Mesenchymal stem cell (in vitro differentiated cells and primary cell): ENCODE measurements at regions not wholly inside any gene's neighbourhood (a gene's known extent, or its start where the extent isn't known, plus 50 kb on each side); places are given as distances from the start of the nearest gene placed in this dataset.

Experiments
- DNase-seq: peaks from one replicate; pipeline ENCODE4 v3.0.0-alpha.2; 2013
- H2AFZ ChIP-seq: one replicate; pipeline ENCODE4 v1.6.1; 2013; ENCODE audit warnings: low read depth, mild to moderate bottlenecking, control low read depth, inconsistent platforms, low read length, moderate library complexity
- H2AK5ac ChIP-seq: 2 replicates; pipeline ENCODE4 v1.6.1; 2013; ENCODE audit warnings: low read length, moderate library complexity, mild to moderate bottlenecking, inconsistent platforms; ENCODE audit not compliant: severe bottlenecking
- H2BK120ac ChIP-seq: one replicate; pipeline ENCODE4 v1.6.1; 2013; ENCODE audit warnings: low read depth, mild to moderate bottlenecking, inconsistent platforms, low read length, moderate library complexity
- H2BK12ac ChIP-seq, 2 experiments: one replicate each; pipeline ENCODE4 v1.6.1; 2013; ENCODE audit warnings: inconsistent platforms in 2 of 2, low read length in 2 of 2, mild to moderate bottlenecking in 2 of 2, moderate library complexity in 2 of 2, control low read depth in 1 of 2
- H2BK15ac ChIP-seq: one replicate; pipeline ENCODE4 v1.6.1; 2013; ENCODE audit warnings: mild to moderate bottlenecking, low read depth, inconsistent platforms; ENCODE audit not compliant: poor library complexity, severe bottlenecking
- H2BK5ac ChIP-seq: 2 replicates; pipeline ENCODE4 v1.6.1; 2013; ENCODE audit warnings: low read depth, mild to moderate bottlenecking, low read length, control low read depth, inconsistent platforms; ENCODE audit not compliant: poor library complexity, severe bottlenecking
- H3K14ac ChIP-seq, 2 experiments: one replicate each; pipeline ENCODE4 v1.6.1; 2013; ENCODE audit warnings: inconsistent platforms in 2 of 2, low read length in 2 of 2, control low read depth in 1 of 2, mild to moderate bottlenecking in 1 of 2, moderate library complexity in 1 of 2
- H3K18ac ChIP-seq, 2 experiments: one replicate each; pipeline ENCODE4 v1.6.1; 2013; ENCODE audit warnings: inconsistent platforms in 2 of 2, low read length in 2 of 2, control low read depth in 1 of 2, low read depth in 1 of 2, mild to moderate bottlenecking in 1 of 2
- H3K23ac ChIP-seq, 2 experiments: one replicate each; pipeline ENCODE4 v1.6.1; 2013; ENCODE audit warnings: inconsistent platforms in 2 of 2, low read length in 2 of 2, mild to moderate bottlenecking in 2 of 2, moderate library complexity in 2 of 2, control low read depth in 1 of 2
- H3K27ac ChIP-seq: 2 replicates; pipeline ENCODE4 v1.5.1; 2013; ENCODE audit warnings: mild to moderate bottlenecking, moderate library complexity, low read length, control low read depth, inconsistent platforms; ENCODE audit not compliant: poor library complexity, severe bottlenecking
- H3K27me3 ChIP-seq, 2 experiments: 2 replicates each; pipeline versions ENCODE4 v1.6.1 to v1.7.0; 2013; ENCODE audit warnings: low read length in 2 of 2, mild to moderate bottlenecking in 2 of 2, moderate library complexity in 2 of 2, control low read depth in 1 of 2, inconsistent platforms in 1 of 2; ENCODE audit not compliant: control insufficient read depth in 1 of 2, insufficient read depth in 1 of 2
- H3K36me3 ChIP-seq, 2 experiments: 2 replicates each; pipeline versions ENCODE4 v1.6.1 to v1.7.0; 2013; ENCODE audit warnings: low read length in 2 of 2, control low read depth in 1 of 2, inconsistent platforms in 1 of 2, low read depth in 1 of 2, mild to moderate bottlenecking in 1 of 2; ENCODE audit not compliant: insufficient read depth in 2 of 2, control insufficient read depth in 1 of 2
- H3K4ac ChIP-seq, 2 experiments: one replicate each; pipeline ENCODE4 v1.6.1; 2013; ENCODE audit warnings: inconsistent platforms in 2 of 2, low read length in 2 of 2, mild to moderate bottlenecking in 2 of 2, moderate library complexity in 2 of 2, control low read depth in 1 of 2, low read depth in 1 of 2
- H3K4me1 ChIP-seq: 2 replicates; pipeline ENCODE4 v1.6.1; 2013; ENCODE audit warnings: low read depth, low read length, control low read depth; ENCODE audit not compliant: control insufficient read depth, insufficient read depth
- H3K4me2 ChIP-seq: 2 replicates; pipeline ENCODE4 v1.6.1; 2013; ENCODE audit warnings: low read length, mild to moderate bottlenecking, inconsistent platforms; ENCODE audit not compliant: poor library complexity, severe bottlenecking
- H3K4me3 ChIP-seq, 2 experiments: 2 replicates each; pipeline versions ENCODE4 v1.5.1 to v1.7.0; 2013; ENCODE audit warnings: low read length in 2 of 2, mild to moderate bottlenecking in 2 of 2, control low read depth in 1 of 2, low read depth in 1 of 2; ENCODE audit not compliant: insufficient read depth in 1 of 2
- H3K79me1 ChIP-seq: replicated peaks from 2 replicates; pipeline ENCODE4 v1.6.1; 2013; ENCODE audit warnings: mild to moderate bottlenecking, control low read depth, low read length, inconsistent platforms; ENCODE audit not compliant: poor library complexity, severe bottlenecking
- H3K9ac ChIP-seq: 2 replicates; pipeline ENCODE4 v1.7.0; 2013; ENCODE audit warnings: mild to moderate bottlenecking, low read length, moderate library complexity
- H3K9me3 ChIP-seq: 2 replicates; pipeline ENCODE4 v1.7.0; 2013; ENCODE audit warnings: mild to moderate bottlenecking, low read length; ENCODE audit not compliant: control insufficient read depth
- H4K8ac ChIP-seq: one replicate; pipeline ENCODE4 v1.6.1; 2013; ENCODE audit warnings: inconsistent platforms, mild to moderate bottlenecking, low read length, moderate library complexity
- H4K91ac ChIP-seq: one replicate; pipeline ENCODE4 v1.6.1; 2013; ENCODE audit warnings: mild to moderate bottlenecking, low read length, inconsistent platforms
- WGBS: methylation state at CpG from one replicate; pipeline ENCODE4 v1.1.7; 2013; ENCODE audit warnings: mixed read lengths; 5-methylcytosine and 5-hydroxymethylcytosine counted together

DNA sequence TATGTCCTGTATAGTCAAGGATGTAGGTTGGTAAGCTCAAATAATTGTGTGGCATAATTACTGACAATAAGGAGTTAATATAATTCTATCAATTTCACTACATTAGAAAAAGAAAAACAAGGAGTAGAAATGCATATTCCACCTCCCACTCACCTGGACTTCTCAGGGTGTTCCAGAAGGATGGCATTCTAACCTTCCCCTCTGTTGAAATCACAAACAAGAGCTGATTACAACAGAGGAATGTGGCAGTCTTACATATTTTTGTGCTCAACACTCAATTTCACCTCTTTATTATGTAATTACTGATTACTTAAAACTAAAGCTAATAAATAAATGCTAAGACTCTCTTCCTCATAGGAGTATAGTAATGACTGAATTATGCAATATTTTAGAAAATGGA lies 745.3 kb downstream of the DTWD2 start:
- no peaks in the 10 kb centered on the region for H3K36me3 ChIP-seq
- H2BK5ac ChIP-seq, result no peak overlapping the region

DNA sequence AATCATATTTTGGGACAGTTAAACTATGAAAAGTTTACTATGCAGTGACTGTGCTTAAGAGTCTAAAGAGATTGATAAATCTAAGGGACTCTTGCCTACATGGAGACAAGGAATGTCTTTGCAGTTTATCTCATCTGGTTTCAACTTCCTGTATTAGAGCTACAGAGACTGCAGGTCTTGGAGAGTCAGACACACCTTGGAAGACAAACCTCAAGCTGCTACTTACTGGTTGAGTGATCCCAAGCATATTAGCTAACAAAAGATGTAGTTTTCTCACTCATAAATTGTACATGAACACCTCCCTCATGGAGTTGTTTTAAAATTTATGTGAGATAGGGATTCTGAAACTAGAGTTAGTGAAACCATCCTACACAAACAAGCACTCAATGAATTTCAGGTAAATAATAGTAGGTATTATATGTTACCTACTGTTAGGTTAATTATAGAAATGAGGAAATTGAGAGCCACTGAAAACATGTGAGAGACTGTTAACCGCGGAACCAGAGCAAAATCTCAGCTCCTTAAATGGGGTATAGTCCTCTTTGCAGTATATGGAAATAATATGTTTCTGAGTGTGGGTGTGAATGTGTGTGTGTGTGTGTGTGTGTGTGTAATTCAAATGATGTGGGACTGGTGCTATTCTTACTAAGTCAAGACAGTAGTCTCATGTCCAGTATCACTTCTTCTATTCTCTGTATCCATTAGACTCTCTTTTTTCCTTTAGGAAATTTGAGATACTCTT lies 752.1 kb downstream of the DTWD2 start:
- 94% methylated on average over 2 of the region's 2 CpGs for WGBS
- Histone ChIP-seq H3K14ac (no peak overlapping the region), H2AK5ac (no peak overlapping the region), H3K9ac (no peak overlapping the region), H2AFZ (no peak overlapping the region), H4K91ac (no peak overlapping the region), H3K4me1 (no peaks in the 10 kb centered on the region), H3K4ac (no peak overlapping the region), H2BK120ac (no peak overlapping the region), H2BK5ac (no peak overlapping the region), H3K4me2 (no peak overlapping the region), H3K79me1 (no peaks in the 10 kb centered on the region), H4K8ac (no peak overlapping the region), H2BK12ac (no peak overlapping the region), H2BK15ac (no peak overlapping the region), H3K18ac (no peak overlapping the region), H3K4me3 (no peak overlapping the region), H3K27me3 (no peaks in the 10 kb centered on the region), H3K27ac (no peak overlapping the region), H3K23ac (no peak overlapping the region), H3K36me3 (no peaks in the 10 kb centered on the region), H3K9me3 (no peaks in the 10 kb centered on the region)
- no peak for DNase-seq

More for the DNA sequence above, 745.3 kb downstream of the DTWD2 start:
- Histone ChIP-seq H3K4me3 (no peak overlapping the region), H2BK120ac (no peak overlapping the region), H2BK12ac (no peak overlapping the region), H3K27me3 (no peaks in the 10 kb centered on the region), H3K4me2 (no peak overlapping the region), H4K91ac (no peak overlapping the region), H3K18ac (no peak overlapping the region), H3K9ac (no peak overlapping the region), H2BK15ac (no peak overlapping the region), H3K14ac (no peak overlapping the region), H2AFZ (no peak overlapping the region), H3K4me1 (no peaks in the 10 kb centered on the region), H4K8ac (no peak overlapping the region), H3K4ac (no peak overlapping the region), H3K23ac (no peak overlapping the region), H2AK5ac (no peak overlapping the region), H3K79me1 (no peaks in the 10 kb centered on the region), H3K9me3 (peaks cover 10% of the 10 kb centered on the region), H3K27ac (no peak overlapping the region)
- no peak for DNase-seq

DNA sequence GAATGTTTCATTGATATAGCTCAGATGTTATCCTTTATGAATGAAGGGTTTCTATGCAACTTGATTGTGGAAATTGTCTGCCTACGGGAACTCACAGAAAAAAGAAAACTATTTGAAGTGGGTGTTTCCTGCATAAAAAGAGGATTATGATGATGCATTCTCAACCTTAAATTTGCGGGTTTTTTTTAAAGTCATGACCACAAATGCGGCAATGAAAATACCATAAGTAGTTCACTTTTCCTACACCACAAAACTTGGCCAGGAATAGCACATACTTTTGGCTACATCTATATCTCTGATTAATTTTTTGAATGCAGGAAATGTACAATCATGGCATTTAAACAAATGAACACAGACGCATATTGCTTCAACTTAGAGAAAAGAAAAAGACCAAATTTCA lies 754.7 kb downstream of the DTWD2 start:
- H3K4me2 ChIP-seq, result no peak overlapping the region
- no peaks in the 10 kb centered on the region for H3K4me1 ChIP-seq
- H3K36me3 ChIP-seq, result no peaks in the 10 kb centered on the region
- H3K27me3 ChIP-seq, result no peaks in the 10 kb centered on the region
- DNase-seq, result peak; percentile 34
- no peaks in the 10 kb centered on the region for H3K79me1 ChIP-seq
- H3K9me3 ChIP-seq, result no peaks in the 10 kb centered on the region
- H4K91ac ChIP-seq, result no peak overlapping the region
- H2BK15ac ChIP-seq, result no peak overlapping the region
- H3K27ac ChIP-seq, result no peak overlapping the region
- no peak overlapping the region for H3K14ac ChIP-seq
- H2AK5ac ChIP-seq, result no peak overlapping the region
- H2BK12ac ChIP-seq, result no peak overlapping the region
- no peak overlapping the region for H3K18ac ChIP-seq
- H3K23ac ChIP-seq, result no peak overlapping the region
- H3K9ac ChIP-seq, result no peak overlapping the region
- WGBS, result 73% methylated on average over 3 of the region's 4 CpGs
- H2BK5ac ChIP-seq, result no peak overlapping the region
- H2AFZ ChIP-seq, result no peak overlapping the region
- H2BK120ac ChIP-seq, result no peak overlapping the region
- H4K8ac ChIP-seq, result no peak overlapping the region
- no peak overlapping the region for H3K4me3 ChIP-seq
- no peak overlapping the region for H3K4ac ChIP-seq

DNA sequence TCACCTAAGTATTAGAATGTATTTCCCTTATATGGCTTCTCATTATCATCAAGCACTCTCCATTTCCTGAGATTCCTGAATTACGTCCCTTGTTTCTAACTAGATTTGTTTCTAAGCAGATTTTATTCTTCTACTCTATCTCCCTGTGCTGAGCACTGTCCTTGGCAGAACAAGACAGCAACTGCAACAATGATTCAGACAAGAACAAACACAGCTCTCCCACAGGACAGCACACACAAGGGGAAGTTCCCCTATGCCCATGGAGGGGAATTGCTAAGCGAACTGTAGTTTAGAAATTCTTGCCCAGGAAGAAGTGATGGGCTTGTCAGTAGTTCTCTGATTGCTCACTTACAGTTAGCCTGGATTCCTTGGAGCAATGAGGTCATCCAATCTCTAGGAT lies 759.9 kb downstream of the DTWD2 start:
- peak overlapping the region; percentile 1 for H3K9ac ChIP-seq
- WGBS, result 90% methylated on average over 1 of the region's 2 CpGs
- H3K4me2 ChIP-seq, result no peak overlapping the region
- H3K9me3 ChIP-seq, result no peaks in the 10 kb centered on the region
- H3K36me3 ChIP-seq, result no peaks in the 10 kb centered on the region
- H3K4ac ChIP-seq, result no peak overlapping the region
- no peak overlapping the region for H3K23ac ChIP-seq
- H3K14ac ChIP-seq, result no peak overlapping the region
- H3K27ac ChIP-seq, result no peak overlapping the region
- no peak overlapping the region for H2AK5ac ChIP-seq
- no peaks in the 10 kb centered on the region for H3K4me1 ChIP-seq
- no peak overlapping the region for H4K91ac ChIP-seq
- H2BK5ac ChIP-seq, result no peak overlapping the region
- no peak overlapping the region for H2BK15ac ChIP-seq
- H3K79me1 ChIP-seq, result no peaks in the 10 kb centered on the region
- no peak overlapping the region for H3K18ac ChIP-seq
- no peaks in the 10 kb centered on the region for H3K27me3 ChIP-seq
- no peak for DNase-seq
- no peak overlapping the region for H2AFZ ChIP-seq
- no peak overlapping the region for H2BK12ac ChIP-seq
- H4K8ac ChIP-seq, result no peak overlapping the region
- H2BK120ac ChIP-seq, result no peak overlapping the region
- no peak overlapping the region for H3K4me3 ChIP-seq
